Neural cell (in vitro differentiated cells): ENCODE measurements at regions not wholly inside any gene's neighbourhood (a gene's known extent, or its start where the extent isn't known, plus 50 kb on each side); places are given as distances from the start of the nearest gene placed in this dataset.

Experiments
- H2AFZ ChIP-seq: fragments of 200-600, 300-800 bp; sonication (generic), shearing (Covaris generic); 2 replicates; pipeline ENCODE4 v1.6.0; 2014; ENCODE audit warnings: low read depth, mild to moderate bottlenecking, antibody characterized with exemption, low read length, moderate library complexity
- H3F3A ChIP-seq: fragments of 200-600 bp; shearing (Covaris generic); 2 replicates; pipeline ENCODE4 v1.6.1; 2016; ENCODE audit warnings: mild to moderate bottlenecking, moderate library complexity, mixed read lengths, antibody characterized with exemption, low read length; ENCODE audit not compliant: insufficient read depth, poor library complexity, severe bottlenecking
- H3K27ac ChIP-seq: fragments of 200-600, 300-800 bp; sonication (generic), shearing (Covaris generic); 2 replicates; pipeline ENCODE4 v1.5.1; 2014; ENCODE audit warnings: mild to moderate bottlenecking, low read length, moderate library complexity
- H3K27me3 ChIP-seq: fragments of 300-800, 200-600 bp; sonication (generic), shearing (Covaris generic); 2 replicates; pipeline ENCODE4 v1.6.0; 2014; ENCODE audit warnings: mild to moderate bottlenecking, low read depth, low read length, moderate library complexity; ENCODE audit not compliant: insufficient read depth
- H3K36me3 ChIP-seq: fragments of 300-800, 200-600 bp; sonication (generic), shearing (Covaris generic); 2 replicates; pipeline ENCODE4 v1.5.1; 2014; ENCODE audit warnings: mild to moderate bottlenecking, antibody characterized with exemption, low read length, moderate library complexity; ENCODE audit not compliant: insufficient read depth
- H3K4me2 ChIP-seq: fragments of 300-800, 200-600 bp; sonication (generic), shearing (Covaris generic); 2 replicates; pipeline ENCODE4 v1.6.0; 2014; ENCODE audit warnings: mild to moderate bottlenecking, low read length
- H3K4me3 ChIP-seq: fragments of 300-800, 200-600 bp; sonication (generic), shearing (Covaris generic); 2 replicates; pipeline ENCODE4 v1.5.1; 2014; ENCODE audit warnings: mild to moderate bottlenecking, low read length, moderate library complexity
- H3K79me2 ChIP-seq: fragments of 200-600 bp; shearing (Covaris generic); replicated peaks from 2 replicates; pipeline ENCODE4 v1.6.0; 2014; ENCODE audit warnings: mild to moderate bottlenecking, low read length, moderate library complexity; ENCODE audit not compliant: insufficient read depth
- H3K9ac ChIP-seq: fragments of 300-800, 200-600 bp; sonication (generic), shearing (Covaris generic); 2 replicates; pipeline ENCODE4 v1.6.1; 2016; ENCODE audit warnings: mild to moderate bottlenecking, low read length, mixed read lengths
- H3K9me2 ChIP-seq: fragments of 200-600 bp; shearing (Covaris generic); 2 replicates; pipeline ENCODE4 v1.6.1; 2016; ENCODE audit warnings: mild to moderate bottlenecking, low read length, mixed read lengths; ENCODE audit not compliant: insufficient read depth
- H3K9me3 ChIP-seq: fragments of 200-600, 300-800 bp; sonication (generic), shearing (Covaris generic); 2 replicates; pipeline ENCODE4 v1.6.1; 2016; ENCODE audit warnings: mild to moderate bottlenecking, mixed run types, low read length, moderate library complexity, mixed read lengths
- H4K20me1 ChIP-seq: fragments of 200-600 bp; shearing (Covaris generic); 2 replicates; pipeline ENCODE4 v1.6.1; 2016; ENCODE audit warnings: mild to moderate bottlenecking, mixed run types; ENCODE audit not compliant: insufficient read depth
- EP300 ChIP-seq: fragments of 450-650 bp; conservative IDR thresholded peaks from 2 replicates; pipeline ENCODE4 v1.6.1; 2014; ENCODE audit warnings: antibody characterized with exemption, mild to moderate bottlenecking, moderate library complexity; ENCODE audit not compliant: poor library complexity, severe bottlenecking
- EZH2 ChIP-seq: fragments of 200-600, 300-800 bp; shearing (Covaris generic), sonication (generic); IDR thresholded peaks from 2 replicates; pipeline ENCODE4 v1.6.1; 2014; ENCODE audit warnings: antibody characterized with exemption, low read length, borderline replicate concordance, mild to moderate bottlenecking; ENCODE audit not compliant: insufficient read depth, poor library complexity, severe bottlenecking
- MXI1 ChIP-seq: fragments of 450-650 bp; conservative IDR thresholded peaks from 2 replicates; pipeline ENCODE4 v1.6.1; 2014; ENCODE audit warnings: antibody characterized with exemption, mild to moderate bottlenecking; ENCODE audit not compliant: poor library complexity, severe bottlenecking
- POLR2AphosphoS5 ChIP-seq: IDR thresholded peaks from 2 replicates; pipeline ENCODE4 v1.6.1; 2012
- RAD21 ChIP-seq: fragments of 450-650 bp; conservative IDR thresholded peaks from 2 replicates; pipeline ENCODE4 v1.6.1; 2014; ENCODE audit warnings: antibody characterized with exemption, mild to moderate bottlenecking, moderate library complexity
- SMC3 ChIP-seq: fragments of 450-650 bp; conservative IDR thresholded peaks from 2 replicates; pipeline ENCODE4 v1.6.1; 2014; ENCODE audit warnings: antibody characterized with exemption, mild to moderate bottlenecking, moderate library complexity; ENCODE audit not compliant: poor library complexity
- TAF1 ChIP-seq: IDR thresholded peaks from 2 replicates; pipeline ENCODE4 v1.6.1; 2012; ENCODE audit warnings: low read depth
- TF ChIP-seq, protein P1 (sequence below): IDR thresholded peaks from 2 replicates; pipeline ENCODE4 v1.6.1; 2012; ENCODE audit warnings: borderline replicate concordance
- TF ChIP-seq, protein P2 (sequence below): fragments of 450-650 bp; IDR thresholded peaks from 2 replicates; pipeline ENCODE4 v1.5.1; 2014; ENCODE audit warnings: antibody characterized with exemption, mild to moderate bottlenecking, moderate library complexity; ENCODE audit not compliant: poor library complexity, severe bottlenecking

DNA sequence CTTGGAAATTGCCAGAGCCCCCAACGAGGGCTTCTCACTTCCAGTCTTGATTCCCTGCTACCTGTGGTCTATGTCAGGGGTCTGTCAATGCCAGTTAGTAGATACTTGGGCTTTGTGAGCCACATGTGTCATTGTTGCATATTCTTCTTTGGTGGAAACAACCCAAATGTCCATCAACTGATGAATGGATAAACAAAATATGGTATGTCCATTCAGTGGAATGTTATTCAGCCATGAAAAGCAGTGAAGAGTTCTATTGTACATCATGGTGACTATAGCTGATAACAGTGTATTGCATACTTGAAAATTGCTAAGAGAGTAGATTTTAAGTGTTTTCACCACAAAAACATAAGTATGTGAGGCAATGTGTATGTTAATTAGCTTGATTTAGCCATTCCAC is 288.1 kb downstream of the RPLP1 start:
- no peak overlapping the region for H3K4me2 ChIP-seq
- H3F3A ChIP-seq = no peaks in the 10 kb centered on the region
- no peak overlapping the region for H3K9ac ChIP-seq
- H2AFZ ChIP-seq = no peak overlapping the region
- H3K4me3 ChIP-seq = no peak overlapping the region
- no peaks in the 10 kb centered on the region for H3K9me3 ChIP-seq
- no peaks in the 10 kb centered on the region for H3K79me2 ChIP-seq
- H3K36me3 ChIP-seq = no peaks in the 10 kb centered on the region
- no peaks in the 10 kb centered on the region for H3K9me2 ChIP-seq
- no peaks in the 10 kb centered on the region for H4K20me1 ChIP-seq
- H3K27ac ChIP-seq = no peak overlapping the region
- TF ChIP-seq SMC3 = no peak
- TF ChIP-seq EZH2 = no peak
- TF ChIP-seq MXI1 = no peak
- TF ChIP-seq EP300 = no peak
- TF ChIP-seq TAF1 = no peak
- TF ChIP-seq, protein P1, sequence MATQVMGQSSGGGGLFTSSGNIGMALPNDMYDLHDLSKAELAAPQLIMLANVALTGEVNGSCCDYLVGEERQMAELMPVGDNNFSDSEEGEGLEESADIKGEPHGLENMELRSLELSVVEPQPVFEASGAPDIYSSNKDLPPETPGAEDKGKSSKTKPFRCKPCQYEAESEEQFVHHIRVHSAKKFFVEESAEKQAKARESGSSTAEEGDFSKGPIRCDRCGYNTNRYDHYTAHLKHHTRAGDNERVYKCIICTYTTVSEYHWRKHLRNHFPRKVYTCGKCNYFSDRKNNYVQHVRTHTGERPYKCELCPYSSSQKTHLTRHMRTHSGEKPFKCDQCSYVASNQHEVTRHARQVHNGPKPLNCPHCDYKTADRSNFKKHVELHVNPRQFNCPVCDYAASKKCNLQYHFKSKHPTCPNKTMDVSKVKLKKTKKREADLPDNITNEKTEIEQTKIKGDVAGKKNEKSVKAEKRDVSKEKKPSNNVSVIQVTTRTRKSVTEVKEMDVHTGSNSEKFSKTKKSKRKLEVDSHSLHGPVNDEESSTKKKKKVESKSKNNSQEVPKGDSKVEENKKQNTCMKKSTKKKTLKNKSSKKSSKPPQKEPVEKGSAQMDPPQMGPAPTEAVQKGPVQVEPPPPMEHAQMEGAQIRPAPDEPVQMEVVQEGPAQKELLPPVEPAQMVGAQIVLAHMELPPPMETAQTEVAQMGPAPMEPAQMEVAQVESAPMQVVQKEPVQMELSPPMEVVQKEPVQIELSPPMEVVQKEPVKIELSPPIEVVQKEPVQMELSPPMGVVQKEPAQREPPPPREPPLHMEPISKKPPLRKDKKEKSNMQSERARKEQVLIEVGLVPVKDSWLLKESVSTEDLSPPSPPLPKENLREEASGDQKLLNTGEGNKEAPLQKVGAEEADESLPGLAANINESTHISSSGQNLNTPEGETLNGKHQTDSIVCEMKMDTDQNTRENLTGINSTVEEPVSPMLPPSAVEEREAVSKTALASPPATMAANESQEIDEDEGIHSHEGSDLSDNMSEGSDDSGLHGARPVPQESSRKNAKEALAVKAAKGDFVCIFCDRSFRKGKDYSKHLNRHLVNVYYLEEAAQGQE = no peak
- no peak for TF ChIP-seq RAD21
- TF ChIP-seq, protein P2, sequence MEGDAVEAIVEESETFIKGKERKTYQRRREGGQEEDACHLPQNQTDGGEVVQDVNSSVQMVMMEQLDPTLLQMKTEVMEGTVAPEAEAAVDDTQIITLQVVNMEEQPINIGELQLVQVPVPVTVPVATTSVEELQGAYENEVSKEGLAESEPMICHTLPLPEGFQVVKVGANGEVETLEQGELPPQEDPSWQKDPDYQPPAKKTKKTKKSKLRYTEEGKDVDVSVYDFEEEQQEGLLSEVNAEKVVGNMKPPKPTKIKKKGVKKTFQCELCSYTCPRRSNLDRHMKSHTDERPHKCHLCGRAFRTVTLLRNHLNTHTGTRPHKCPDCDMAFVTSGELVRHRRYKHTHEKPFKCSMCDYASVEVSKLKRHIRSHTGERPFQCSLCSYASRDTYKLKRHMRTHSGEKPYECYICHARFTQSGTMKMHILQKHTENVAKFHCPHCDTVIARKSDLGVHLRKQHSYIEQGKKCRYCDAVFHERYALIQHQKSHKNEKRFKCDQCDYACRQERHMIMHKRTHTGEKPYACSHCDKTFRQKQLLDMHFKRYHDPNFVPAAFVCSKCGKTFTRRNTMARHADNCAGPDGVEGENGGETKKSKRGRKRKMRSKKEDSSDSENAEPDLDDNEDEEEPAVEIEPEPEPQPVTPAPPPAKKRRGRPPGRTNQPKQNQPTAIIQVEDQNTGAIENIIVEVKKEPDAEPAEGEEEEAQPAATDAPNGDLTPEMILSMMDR = no peak
- TF ChIP-seq POLR2AphosphoS5 = no peak
- no peaks in the 10 kb centered on the region for H3K27me3 ChIP-seq

DNA sequence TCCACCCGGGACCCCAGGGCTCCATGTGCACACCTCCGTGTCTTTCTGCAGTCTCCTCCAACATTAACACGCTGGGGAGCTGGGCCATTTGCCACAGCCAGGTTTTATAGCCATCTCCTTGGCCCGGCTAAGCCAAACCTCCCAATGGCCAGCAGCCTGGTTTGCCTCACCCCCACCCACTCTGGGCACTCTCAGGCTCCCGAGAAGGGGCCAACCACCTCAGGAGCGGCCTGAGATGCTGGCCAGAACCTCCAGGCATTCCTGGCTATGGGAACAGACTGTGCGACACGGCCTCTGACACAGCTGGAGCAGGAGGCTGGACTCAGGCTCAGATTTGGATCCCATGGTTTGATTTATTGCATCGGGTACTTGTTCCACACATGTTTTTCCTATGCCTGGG is 289.7 kb downstream of the RPLP1 start:
- no peaks in the 10 kb centered on the region for H3K9me3 ChIP-seq
- H4K20me1 ChIP-seq = no peaks in the 10 kb centered on the region
- no peak overlapping the region for H3K27ac ChIP-seq
- H3K9me2 ChIP-seq = no peaks in the 10 kb centered on the region
- H3K4me3 ChIP-seq = no peak overlapping the region
- H3K36me3 ChIP-seq = no peaks in the 10 kb centered on the region
- no peaks in the 10 kb centered on the region for H3K79me2 ChIP-seq
- H3K4me2 ChIP-seq = no peak overlapping the region
- no peak overlapping the region for H2AFZ ChIP-seq
- TF ChIP-seq EP300 (no peak), EZH2 (no peak), MXI1 (no peak), TAF1 (no peak), SMC3 (no peak), RAD21 (no peak), POLR2AphosphoS5 (no peak)
- TF ChIP-seq, protein P1 = no peak
- TF ChIP-seq, protein P2 = no peak
- no peaks in the 10 kb centered on the region for H3F3A ChIP-seq
- H3K27me3 ChIP-seq = no peaks in the 10 kb centered on the region
- H3K9ac ChIP-seq = no peak overlapping the region
